CD14-positive monocyte (primary cell): ENCODE measurements at regions not wholly inside any gene's neighbourhood (a gene's known extent, or its start where the extent isn't known, plus 50 kb on each side); places are given as distances from the start of the nearest gene placed in this dataset.

Experiments used
- DNase-seq, 3 donors: peaks; one replicate each; pipeline ENCODE4 v3.0.0-alpha.2; 2011 to 2022
- H2AFZ ChIP-seq: 2 replicates; pipeline ENCODE4 v1.6.0; 2012; ENCODE audit warnings: mild to moderate bottlenecking, low read depth, low read length, inconsistent platforms; ENCODE audit not compliant: insufficient read depth, poor library complexity, severe bottlenecking
- H3K27ac ChIP-seq, 2 donors: 1 replicate in 1 of 2; 2 replicates in 1 of 2; pipeline ENCODE4 v1.5.1; 2012 to 2013; ENCODE audit warnings: low read length in 2 of 2, control low read depth in 1 of 2, inconsistent platforms in 1 of 2, low read depth in 1 of 2, mild to moderate bottlenecking in 1 of 2
- H3K27me3 ChIP-seq, 2 donors: one replicate each; pipeline versions ENCODE4 v1.6.0 to v1.6.1; 2011 to 2013; ENCODE audit warnings: low read length in 2 of 2; ENCODE audit not compliant: control insufficient read depth in 2 of 2, insufficient read depth in 2 of 2
- H3K36me3 ChIP-seq, 2 donors: replicated peaks in 1 of 2; 1 replicate in 1 of 2; 2 replicates in 1 of 2; pipeline versions ENCODE4 v1.5.1 to v1.6.1; 2012 to 2013; ENCODE audit warnings: low read length in 2 of 2, control low read depth in 1 of 2, inconsistent platforms in 1 of 2, mild to moderate bottlenecking in 1 of 2; ENCODE audit not compliant: insufficient read depth in 2 of 2, control insufficient read depth in 1 of 2
- H3K4me1 ChIP-seq, 2 donors: 1 replicate in 1 of 2; 2 replicates in 1 of 2; pipeline versions ENCODE4 v1.5.1 to v1.6.1; 2012 to 2013; ENCODE audit warnings: low read length in 2 of 2, control low read depth in 1 of 2, inconsistent platforms in 1 of 2, mild to moderate bottlenecking in 1 of 2, moderate library complexity in 1 of 2; ENCODE audit not compliant: insufficient read depth in 2 of 2, control insufficient read depth in 1 of 2
- H3K4me2 ChIP-seq: replicated peaks from 2 replicates; pipeline ENCODE3; 2012; ENCODE audit warnings: low read length, moderate library complexity, mild to moderate bottlenecking; ENCODE audit not compliant: poor library complexity, severe bottlenecking; ENCODE audit errors: extremely low read depth
- H3K4me3 ChIP-seq, 3 experiments: fragments of 200-600 bp in 1 of 3; sonication (generic) in 1 of 3; replicated peaks in 1 of 3; 1 replicate in 2 of 3; 2 replicates in 1 of 3; pipeline ENCODE4 v1.5.1; 2011 to 2013; ENCODE audit warnings: low read length in 3 of 3, mild to moderate bottlenecking in 3 of 3, control low read depth in 2 of 3, low read depth in 2 of 3, inconsistent platforms in 1 of 3, moderate library complexity in 1 of 3
- H3K79me2 ChIP-seq: 2 replicates; pipeline ENCODE4 v1.6.0; 2012; ENCODE audit warnings: mild to moderate bottlenecking, control low read depth, inconsistent platforms, low read length, moderate library complexity; ENCODE audit not compliant: insufficient read depth
- H3K9ac ChIP-seq: 2 replicates; pipeline ENCODE4 v1.6.0; 2017; ENCODE audit warnings: low read length, mild to moderate bottlenecking; ENCODE audit not compliant: insufficient read depth, poor library complexity, severe bottlenecking
- H3K9me3 ChIP-seq, 2 donors: replicated peaks in 1 of 2; 1 replicate in 1 of 2; 2 replicates in 1 of 2; pipeline versions ENCODE4 v1.5.1 to v1.6.1; 2012 to 2013; ENCODE audit warnings: low read length in 2 of 2, control low read depth in 1 of 2; ENCODE audit not compliant: control insufficient read depth in 1 of 2, insufficient read depth in 1 of 2
- H4K20me1 ChIP-seq: 2 replicates; pipeline ENCODE4 v1.6.0; 2012; ENCODE audit warnings: mild to moderate bottlenecking, low read length, control low read depth, moderate library complexity; ENCODE audit not compliant: insufficient read depth
- H3K27ac Mint-ChIP-seq, 7 donors: one replicate each; pipeline ENCODE4 v1.8.0; 2020; ENCODE audit warnings: mild to moderate bottlenecking in 7 of 7, mixed read lengths in 7 of 7, moderate library complexity in 6 of 7, inconsistent platforms in 2 of 7
- H3K27me3 Mint-ChIP-seq, 3 donors: one replicate each; pipeline ENCODE4 v1.8.0; 2021 to 2022; ENCODE audit warnings: low read depth in 3 of 3, mild to moderate bottlenecking in 3 of 3, mixed read lengths in 3 of 3, moderate library complexity in 3 of 3, inconsistent platforms in 1 of 3
- H3K36me3 Mint-ChIP-seq, 2 donors: one replicate each; pipeline ENCODE4 v1.8.0; 2020; ENCODE audit warnings: mixed read lengths in 2 of 2, inconsistent platforms in 1 of 2, mild to moderate bottlenecking in 1 of 2
- H3K4me1 Mint-ChIP-seq: one replicate; pipeline ENCODE4 v1.8.0; 2020; ENCODE audit warnings: mild to moderate bottlenecking, mixed read lengths
- H3K4me3 Mint-ChIP-seq, 2 donors: one replicate each; pipeline ENCODE4 v1.8.0; 2020; ENCODE audit warnings: mild to moderate bottlenecking in 2 of 2, mixed read lengths in 2 of 2, moderate library complexity in 1 of 2
- H3K9me3 Mint-ChIP-seq, 7 donors: one replicate each; pipeline ENCODE4 v1.8.0; 2020 to 2022; ENCODE audit warnings: mixed read lengths in 7 of 7, mild to moderate bottlenecking in 6 of 7, moderate library complexity in 6 of 7, inconsistent platforms in 2 of 7
- CTCF ChIP-seq: fragments of 200-600 bp; IDR thresholded peaks from one replicate; pipeline ENCODE4 v1.8.0; 2022; ENCODE audit warnings: antibody characterized with exemption, mild to moderate bottlenecking
- WGBS: methylation state at CpG from one replicate; pipeline ENCODE4 v1.1.5; 2013; ENCODE audit warnings: missing lambda C conversion rate; ENCODE audit not compliant: insufficient coverage; 5-methylcytosine and 5-hydroxymethylcytosine counted together
- intact Hi-C, 2 donors: fragments of 100-400 bp; cut with micrococcal nuclease; formaldehyde crosslinking; loops; one replicate each; pipeline versions ENCODE4 v1.15.0 to v1.15.1; 2023

GRCh38 chr6:93751969-93752368 is 332.6 kb upstream of the EPHA7 start:
- intact Hi-C loops, result no loop called here
- Histone ChIP-seq H2AFZ (no peak overlapping the region), H3K27me3 (no peaks in the 10 kb centered on the region), H3K27ac (no peak overlapping the region), H4K20me1 (no peaks in the 10 kb centered on the region), H3K9ac (no peak overlapping the region), H3K4me2 (no peak overlapping the region), H3K4me3 (no peak overlapping the region), H3K36me3 (no peaks in the 10 kb centered on the region), H3K9me3 (no peaks in the 10 kb centered on the region), H3K79me2 (no peaks in the 10 kb centered on the region), H3K4me1 (no peaks in the 10 kb centered on the region)
- Mint-ChIP-seq H3K9me3 (peaks cover 0 to 7% (median 0%) of the 10 kb centered on the region in 7 donors), H3K4me1 (no peaks in the 10 kb centered on the region), H3K27ac (no peak overlapping the region), H3K36me3 (no peaks in the 10 kb centered on the region), H3K4me3 (no peak overlapping the region), H3K27me3 (no peaks in the 10 kb centered on the region)
- DNase-seq, result no peak
- WGBS, result 38% methylated on average over 1 of the region's 2 CpGs
- no peak for TF ChIP-seq CTCF

- intact Hi-C loops, result no loop called here
- H3K9ac ChIP-seq, result no peak overlapping the region
- H2AFZ ChIP-seq, result no peak overlapping the region
These were observed 330.6 kb upstream of the EPHA7 start for GRCh38 chr6:93749930-93750329.

More at GRCh38 chr6:93749930-93750329, 330.6 kb upstream of the EPHA7 start:
- Histone ChIP-seq H3K36me3 (no peaks in the 10 kb centered on the region), H3K27me3 (no peaks in the 10 kb centered on the region), H3K4me2 (no peak overlapping the region), H3K4me1 (no peaks in the 10 kb centered on the region), H3K27ac (no peak overlapping the region), H3K9me3 (no peaks in the 10 kb centered on the region), H4K20me1 (no peaks in the 10 kb centered on the region), H3K79me2 (no peaks in the 10 kb centered on the region), H3K4me3 (no peak overlapping the region)
- no peaks in the 10 kb centered on the region for H3K27me3 Mint-ChIP-seq
- no peak for DNase-seq
- no peak overlapping the region for H3K4me3 Mint-ChIP-seq
- no peak for TF ChIP-seq CTCF
- H3K36me3 Mint-ChIP-seq, result no peaks in the 10 kb centered on the region
- no peaks in the 10 kb centered on the region for H3K4me1 Mint-ChIP-seq
- H3K9me3 Mint-ChIP-seq, result peaks cover 0 to 5% (median under 1%) of the 10 kb centered on the region in 7 donors
- no CpG with 5 or more reads among the region's 2 CpGs for WGBS
- no peak overlapping the region for H3K27ac Mint-ChIP-seq
